IMR-90 (cell line): ENCODE measurements at regions not wholly inside any gene's neighbourhood (a gene's known extent, or its start where the extent isn't known, plus 50 kb on each side); places are given as distances from the start of the nearest gene placed in this dataset.

Experiments
- CEBPB ChIP-seq: IDR thresholded peaks from 2 replicates; pipeline ENCODE4 v1.6.1; 2012; ENCODE audit warnings: low read depth, low read length, improper control_type of control experiment
- CTCF ChIP-seq: conservative IDR thresholded peaks from 2 replicates; pipeline ENCODE4 v1.5.1; 2012; ENCODE audit warnings: mild to moderate bottlenecking, low read depth, low read length, improper control_type of control experiment
- ELK1 ChIP-seq: fragments of 150-350 bp; IDR thresholded peaks from 2 replicates; pipeline ENCODE4 v1.6.1; 2016; ENCODE audit warnings: low read depth, mild to moderate bottlenecking, low read length, moderate library complexity, borderline replicate concordance
- MAFK ChIP-seq: IDR thresholded peaks from 2 replicates; pipeline ENCODE4 v1.6.1; 2012; ENCODE audit warnings: low read depth, low read length, improper control_type of control experiment
- MAZ ChIP-seq: IDR thresholded peaks from 2 replicates; pipeline ENCODE4 v1.6.1; 2012; ENCODE audit warnings: low read depth, mild to moderate bottlenecking, low read length, improper control_type of control experiment, moderate library complexity, borderline replicate concordance
- MXI1 ChIP-seq: IDR thresholded peaks from 2 replicates; pipeline ENCODE4 v1.6.1; 2012; ENCODE audit warnings: low read depth, mild to moderate bottlenecking, low read length, moderate library complexity, borderline replicate concordance
- POLR2A ChIP-seq: IDR thresholded peaks from 2 replicates; pipeline ENCODE4 v1.6.1; 2012; ENCODE audit warnings: mild to moderate bottlenecking, low read depth, low read length
- RAD21 ChIP-seq: IDR thresholded peaks from 2 replicates; pipeline ENCODE4 v1.6.1; 2012; ENCODE audit warnings: low read length, improper control_type of control experiment
- RCOR1 ChIP-seq: IDR thresholded peaks from 2 replicates; pipeline ENCODE4 v1.6.1; 2012; ENCODE audit warnings: mild to moderate bottlenecking, low read length, improper control_type of control experiment; ENCODE audit not compliant: insufficient replicate concordance
- RFX5 ChIP-seq: IDR thresholded peaks from 2 replicates; pipeline ENCODE4 v1.8.0; 2012; ENCODE audit warnings: low read depth, mild to moderate bottlenecking, low read length, moderate library complexity
- SMC3 ChIP-seq: fragments of 150-350 bp; IDR thresholded peaks from 2 replicates; pipeline ENCODE4 v1.6.1; 2016; ENCODE audit warnings: low read depth, mild to moderate bottlenecking, antibody characterized with exemption, low read length, moderate library complexity

- no peak for TF ChIP-seq CTCF
- no peak for TF ChIP-seq RCOR1
- TF ChIP-seq MAFK = no peak
- no peak for TF ChIP-seq ELK1
- no peak for TF ChIP-seq MXI1
- no peak for TF ChIP-seq CEBPB
- TF ChIP-seq SMC3 = no peak
- no peak for TF ChIP-seq POLR2A
- TF ChIP-seq MAZ = no peak
- TF ChIP-seq RFX5 = no peak
- TF ChIP-seq RAD21 = no peak
Measured at GRCh38 chr2:226256709-226257376, 542.8 kb downstream of the IRS1 start.
